HG02623 (cell line): ENCODE measurements at regions not wholly inside any gene's neighbourhood (a gene's known extent, or its start where the extent isn't known, plus 50 kb on each side); places are given as distances from the start of the nearest gene placed in this dataset.
"Not testable (repeated sequence)": the region's sequence is repeated elsewhere in the genome, so short reads cannot be mapped to it uniquely, and the experiment has no call there.

Source experiments
- ATAC-seq: cut with Tn5 transposase; IDR thresholded peaks from one replicate; pipeline ENCODE4 v1.9.1; 2021; ENCODE audit warnings: moderate library complexity; ENCODE audit not compliant: unreplicated experiment

DNA sequence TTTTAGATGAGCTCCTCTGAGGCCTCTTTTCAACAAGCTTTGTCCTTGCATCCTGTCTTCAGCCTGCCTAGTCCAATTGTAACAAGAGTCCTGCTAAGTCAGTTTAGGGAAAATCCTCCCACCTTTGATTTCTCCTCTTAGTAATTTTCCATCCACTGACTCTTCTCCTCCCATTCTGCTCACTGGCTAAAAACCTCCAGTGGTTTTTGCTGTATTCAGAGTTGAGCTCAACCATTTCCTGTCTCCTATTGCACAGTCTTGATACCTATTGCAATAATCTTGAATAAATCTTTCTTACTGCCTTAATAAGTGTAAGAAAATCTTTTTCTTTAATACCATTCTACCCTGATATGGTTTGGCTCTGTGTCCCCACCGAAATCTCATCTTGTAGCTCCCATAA lies 117.8 kb upstream of the ENPP6 start:
- ATAC-seq, result no peak

DNA sequence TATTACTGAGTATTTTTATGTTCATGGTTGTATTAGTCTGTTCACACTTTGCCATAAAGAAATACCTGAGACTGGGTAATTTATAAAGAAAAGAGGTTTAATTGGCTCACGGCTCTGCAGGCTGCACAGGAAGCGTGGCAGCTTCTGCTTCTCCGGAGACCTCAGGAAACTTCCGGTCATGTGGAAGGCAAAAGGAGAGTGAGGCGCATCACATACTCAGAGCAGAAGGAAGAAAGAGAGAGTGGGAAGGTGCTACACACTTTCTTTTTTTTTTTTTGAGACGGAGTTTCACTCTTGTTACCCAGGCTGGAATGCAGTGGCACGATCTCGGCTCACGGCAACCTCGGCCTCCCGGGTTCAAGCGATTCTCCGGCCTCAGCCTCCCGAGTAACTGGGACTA lies 115.8 kb upstream of the ENPP6 start:
- not testable (repeated sequence) for ATAC-seq

DNA sequence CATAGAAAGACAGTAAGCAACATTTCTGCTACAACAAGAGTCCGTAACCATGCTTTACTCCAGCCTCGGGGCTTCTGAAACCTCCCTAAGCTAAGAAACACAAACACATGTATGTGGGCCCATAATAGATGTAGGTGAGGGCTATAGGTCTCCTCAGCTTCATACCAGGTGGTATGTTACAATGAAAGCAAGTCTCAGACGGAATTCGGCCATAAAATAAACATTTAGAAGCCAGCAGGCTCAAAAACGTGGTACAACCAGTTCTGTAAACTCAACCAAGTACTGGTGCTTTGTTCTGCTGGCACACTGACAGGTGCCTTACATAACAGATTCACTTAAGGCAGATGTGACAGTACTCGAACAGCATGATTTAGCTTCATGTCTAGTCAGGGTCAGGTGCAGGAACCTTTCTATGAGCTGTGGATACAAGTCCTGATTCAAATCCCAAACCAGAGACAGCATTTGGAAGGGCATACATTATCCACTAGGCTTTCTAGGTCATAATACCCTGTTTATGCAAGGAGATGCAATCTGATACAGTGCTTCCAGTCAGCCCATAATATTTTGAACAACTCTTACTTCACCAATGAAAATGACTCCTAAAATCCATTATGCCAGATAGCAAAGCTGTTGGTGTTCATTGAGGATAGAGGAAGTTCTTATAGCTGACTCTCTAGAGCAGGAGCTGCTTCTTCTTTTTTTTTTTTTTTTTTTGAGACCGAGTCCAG lies 113.8 kb upstream of the ENPP6 start:
- ATAC-seq, result no peak

DNA sequence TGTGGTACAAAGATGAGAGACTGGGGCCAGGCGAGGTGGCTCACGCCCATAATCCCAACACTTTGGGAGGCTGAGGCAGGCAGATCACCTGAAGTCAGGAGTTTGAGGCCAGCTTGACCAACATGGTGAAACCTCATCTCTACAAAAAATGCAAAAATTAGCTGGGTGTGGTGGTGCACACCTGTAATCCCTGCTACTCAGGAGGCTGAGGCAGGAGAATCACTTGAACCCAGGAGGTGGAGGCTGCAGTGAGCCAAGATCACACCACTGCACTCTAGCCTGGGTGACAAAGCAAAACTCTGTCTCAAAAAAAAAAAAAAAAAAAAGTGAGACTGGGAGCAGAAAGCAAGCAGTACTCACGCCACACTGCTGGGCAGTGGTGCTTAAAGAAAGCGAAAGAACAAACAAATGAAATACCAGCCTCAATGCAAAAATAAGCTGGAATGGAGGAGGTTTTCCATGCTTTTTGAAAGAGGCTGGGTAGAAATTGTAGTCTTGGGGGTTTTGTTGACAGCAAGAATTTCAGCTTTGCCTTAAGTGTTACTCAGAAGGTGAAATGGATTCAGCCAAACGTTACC lies 112.9 kb upstream of the ENPP6 start:
- not testable (repeated sequence) for ATAC-seq

DNA sequence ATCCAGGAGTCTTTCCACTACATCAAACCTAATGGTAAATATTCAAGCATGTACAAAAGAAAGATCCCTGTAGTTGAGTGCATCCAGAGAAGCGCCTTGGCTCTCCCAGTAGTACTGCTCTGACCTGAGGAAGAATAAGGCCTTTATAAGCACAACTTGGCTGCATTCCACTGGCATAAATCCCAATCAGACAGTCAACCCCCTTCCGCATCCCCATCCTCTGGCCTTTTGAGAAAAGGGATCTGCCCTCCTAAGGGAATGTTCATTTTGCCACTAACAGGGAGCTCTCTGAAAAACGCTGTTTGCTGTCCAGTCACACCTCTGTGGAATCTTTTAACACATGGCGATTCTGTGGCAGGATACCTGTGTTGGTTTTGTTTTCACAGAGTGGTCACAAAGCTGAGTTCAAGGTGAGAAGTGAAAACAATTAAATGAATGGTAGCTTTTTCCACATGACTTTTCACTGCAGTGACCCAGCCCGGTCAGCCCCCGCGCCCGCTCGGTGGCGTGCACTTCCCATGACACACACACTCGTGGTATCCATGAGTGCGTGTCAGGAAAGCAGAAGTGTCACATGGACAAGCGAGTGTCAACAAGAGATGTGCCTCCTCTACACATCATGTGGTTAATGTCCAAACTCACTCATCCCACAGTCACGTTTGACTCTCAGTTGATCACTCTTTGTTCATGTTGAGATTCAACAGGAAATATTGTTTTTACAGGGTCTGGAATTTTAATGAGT lies 112.2 kb upstream of the ENPP6 start:
- ATAC-seq, result peak; percentile 48

DNA sequence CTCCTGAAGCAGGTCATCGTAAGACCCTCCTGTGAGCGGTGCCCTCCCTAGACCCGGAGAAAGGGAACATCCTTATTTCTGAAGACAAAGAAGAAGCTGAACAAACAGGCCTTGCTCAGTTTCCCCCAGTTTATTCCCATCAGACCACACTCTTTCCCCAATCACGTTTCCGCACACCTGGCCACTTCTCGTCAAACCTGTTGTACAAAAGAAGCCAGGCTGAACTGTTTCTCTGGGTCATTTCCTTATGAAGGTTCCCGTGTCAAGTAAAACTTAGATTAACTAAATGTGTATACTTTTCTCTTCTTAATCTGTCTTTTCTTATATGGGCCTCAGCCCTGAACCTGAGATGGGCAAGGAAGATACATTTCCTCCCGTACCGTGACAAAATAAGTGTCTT lies 111.6 kb upstream of the ENPP6 start:
- no peak for ATAC-seq

DNA sequence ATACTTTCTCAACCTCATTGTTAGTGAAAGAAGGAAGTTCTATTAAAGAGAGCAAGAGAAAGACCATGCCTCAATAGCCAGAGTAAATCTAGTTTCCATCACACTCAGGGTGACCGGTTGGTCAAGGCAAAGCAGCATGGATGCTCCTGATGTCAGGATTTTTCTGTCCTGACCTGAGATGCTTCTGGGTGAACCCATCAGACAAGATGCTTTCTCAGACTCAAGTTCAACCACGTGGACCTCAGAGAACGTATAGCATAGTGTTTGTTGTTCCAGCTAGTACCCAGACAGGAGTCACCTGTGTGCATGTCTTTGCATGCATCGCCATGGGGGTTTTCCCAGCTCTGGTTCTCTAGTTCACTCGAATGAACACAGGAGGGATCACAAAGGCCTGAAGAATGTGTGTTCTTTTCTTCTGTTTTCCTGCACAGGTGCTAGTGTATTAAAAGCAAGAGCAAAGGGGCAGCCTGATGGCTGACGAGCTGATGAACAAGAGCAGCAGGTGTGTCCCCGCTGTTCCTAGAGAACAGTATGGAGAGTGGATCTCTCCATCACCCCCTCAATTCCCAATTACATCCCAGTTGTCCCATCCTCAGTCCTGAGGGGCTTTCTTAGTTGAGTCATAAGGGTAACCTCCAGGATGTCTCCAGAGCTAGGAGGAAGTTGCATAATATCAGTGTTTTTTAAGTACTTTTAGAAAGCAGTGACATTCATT lies 110.5 kb upstream of the ENPP6 start:
- ATAC-seq, result peak; percentile 76

DNA sequence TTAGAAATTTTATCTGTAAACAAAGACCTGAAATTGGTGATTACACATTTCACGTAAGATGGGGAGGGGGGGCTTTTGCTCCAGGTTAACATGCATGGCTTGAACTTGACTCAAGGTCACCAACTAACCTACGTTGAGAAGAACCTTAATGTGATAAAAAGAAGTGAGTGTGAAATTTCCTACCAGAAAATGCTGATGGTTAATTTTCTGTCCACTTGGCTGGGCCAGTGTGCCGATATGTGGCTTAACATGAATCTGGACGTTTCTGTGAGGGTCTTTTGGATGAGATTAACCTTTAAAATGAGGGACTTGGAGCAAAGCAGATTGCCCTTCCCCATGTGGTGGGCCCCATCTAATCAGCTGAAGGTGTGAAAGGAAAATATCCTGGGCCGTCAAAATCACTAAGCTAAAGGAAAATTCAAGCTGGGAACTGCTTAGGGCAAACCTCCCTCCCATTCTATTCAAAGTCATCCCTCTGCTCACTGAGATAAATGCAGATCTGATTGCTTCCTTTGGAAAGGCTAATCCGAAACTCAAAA lies 107.3 kb upstream of the ENPP6 start:
- no peak for ATAC-seq

DNA sequence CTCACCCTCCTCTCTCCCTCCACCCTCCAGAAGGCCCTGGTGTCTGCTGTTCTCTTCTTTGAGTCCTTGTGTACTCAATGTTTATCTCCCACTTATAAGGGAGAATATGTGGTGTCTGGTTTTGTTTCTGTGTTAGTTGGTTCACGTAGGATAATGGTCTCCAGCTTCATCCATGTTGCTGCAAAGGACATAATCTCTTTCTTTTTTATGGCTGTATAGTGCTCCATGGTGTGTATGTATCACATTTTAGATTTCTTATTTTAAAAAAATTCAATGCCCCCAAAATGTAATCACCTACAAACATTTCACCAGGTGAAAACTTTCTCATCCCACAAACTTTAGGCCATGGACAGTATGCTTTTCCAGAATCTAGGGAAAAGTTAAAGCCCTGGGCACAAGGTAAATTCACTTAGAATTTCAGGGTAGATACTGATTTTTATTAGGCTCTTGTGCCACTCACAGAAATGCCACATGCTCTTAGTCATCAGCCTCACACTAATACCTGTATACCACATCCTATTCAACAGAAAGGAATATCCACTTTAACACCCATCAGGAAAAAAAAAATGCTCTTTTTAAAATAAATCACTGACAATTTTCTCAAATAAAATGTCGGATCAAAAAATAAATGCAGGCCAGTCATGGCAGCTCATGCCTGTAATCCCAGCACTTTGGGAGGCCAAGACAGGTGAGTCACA lies 104.8 kb upstream of the ENPP6 start:
- ATAC-seq, result no peak

DNA sequence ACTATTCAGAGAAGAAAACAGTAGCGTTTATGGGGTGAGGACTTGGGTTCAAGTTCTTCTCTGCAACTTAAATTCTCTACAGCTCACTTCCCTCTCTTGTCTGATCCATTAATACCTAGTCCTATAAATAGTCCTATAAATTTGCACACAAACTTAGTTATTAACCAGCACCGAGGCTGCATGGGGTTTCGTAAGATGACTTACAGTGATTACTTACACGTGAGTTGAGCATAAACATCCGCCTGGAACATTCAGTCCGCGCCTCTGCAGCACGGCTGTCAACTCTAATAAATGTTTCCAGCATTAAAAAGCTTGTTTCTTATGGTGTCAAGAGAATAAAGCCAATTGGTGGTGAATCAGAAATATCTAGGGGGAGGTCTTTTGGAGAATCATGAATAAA lies 103.0 kb upstream of the ENPP6 start:
- no peak for ATAC-seq

DNA sequence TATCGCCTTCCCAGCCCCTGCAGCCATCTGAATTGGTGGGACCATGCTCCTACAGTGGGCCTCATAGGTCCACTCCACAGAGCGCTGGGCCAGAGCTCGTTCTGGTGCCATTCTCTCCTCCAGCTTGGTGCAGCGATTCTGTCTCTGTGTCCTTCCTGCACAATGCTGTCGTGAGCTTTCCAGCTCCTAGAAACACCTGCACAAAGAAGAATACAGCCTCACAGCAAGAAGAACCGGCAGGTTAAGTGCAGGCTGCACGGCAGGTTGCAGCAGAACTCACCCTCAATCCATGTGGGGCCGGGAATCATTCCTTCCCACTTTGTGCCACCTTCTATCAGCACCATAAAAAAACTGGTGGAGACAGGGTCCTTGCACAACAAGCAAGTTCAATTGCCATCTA lies 101.2 kb upstream of the ENPP6 start:
- ATAC-seq, result no peak

DNA sequence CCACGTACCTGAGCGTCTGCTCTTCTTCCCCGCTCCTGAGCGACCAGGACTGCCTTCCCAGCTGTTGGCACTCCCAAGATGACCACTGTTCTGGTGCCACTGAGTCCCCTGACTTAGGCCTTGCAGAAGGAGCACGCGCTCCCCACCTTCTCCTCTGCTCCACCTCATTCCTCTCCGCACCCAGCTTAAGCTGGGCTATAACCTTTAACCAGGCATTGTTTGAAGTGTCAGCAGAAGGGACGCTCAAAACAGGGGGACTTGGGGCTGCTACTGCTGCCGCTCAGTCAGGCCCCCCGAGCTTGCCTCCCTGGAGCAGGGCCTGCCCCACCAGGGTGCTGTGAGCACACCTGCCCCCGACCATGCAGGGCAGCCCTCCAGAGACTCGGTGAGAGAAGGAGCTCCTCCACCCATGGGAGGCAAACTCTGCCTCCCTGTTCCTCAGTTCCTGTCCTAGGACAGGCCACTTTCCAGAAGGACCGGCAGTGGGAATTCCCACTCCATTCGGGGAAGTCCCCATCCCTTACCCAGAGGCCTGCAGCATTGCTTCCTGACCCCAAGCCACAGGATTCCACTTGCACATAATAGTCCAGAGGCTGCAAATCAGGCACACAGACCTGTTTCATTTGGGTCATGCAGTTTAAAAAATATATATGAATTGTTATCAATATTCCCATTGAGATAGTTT lies 99.7 kb upstream of the ENPP6 start:
- no peak for ATAC-seq

DNA sequence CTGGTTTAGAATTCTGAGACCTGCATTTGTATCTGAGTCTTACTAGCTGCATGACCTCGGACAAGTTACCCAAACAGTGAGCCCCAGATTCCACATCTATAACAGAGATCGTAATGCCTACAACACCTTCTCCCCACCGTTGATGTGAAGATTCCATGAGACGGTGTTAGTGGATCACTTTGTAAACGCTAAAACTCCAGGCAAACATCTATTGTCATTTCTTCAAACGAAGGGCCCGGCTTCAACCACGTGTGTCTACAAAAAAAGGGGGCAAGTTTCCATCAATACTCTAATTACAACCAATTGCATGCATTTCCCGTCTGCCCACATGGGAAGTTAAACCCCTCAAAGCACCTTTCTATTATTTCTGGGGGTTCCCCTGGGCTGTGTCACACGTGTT lies 99.1 kb upstream of the ENPP6 start:
- ATAC-seq, result no peak

DNA sequence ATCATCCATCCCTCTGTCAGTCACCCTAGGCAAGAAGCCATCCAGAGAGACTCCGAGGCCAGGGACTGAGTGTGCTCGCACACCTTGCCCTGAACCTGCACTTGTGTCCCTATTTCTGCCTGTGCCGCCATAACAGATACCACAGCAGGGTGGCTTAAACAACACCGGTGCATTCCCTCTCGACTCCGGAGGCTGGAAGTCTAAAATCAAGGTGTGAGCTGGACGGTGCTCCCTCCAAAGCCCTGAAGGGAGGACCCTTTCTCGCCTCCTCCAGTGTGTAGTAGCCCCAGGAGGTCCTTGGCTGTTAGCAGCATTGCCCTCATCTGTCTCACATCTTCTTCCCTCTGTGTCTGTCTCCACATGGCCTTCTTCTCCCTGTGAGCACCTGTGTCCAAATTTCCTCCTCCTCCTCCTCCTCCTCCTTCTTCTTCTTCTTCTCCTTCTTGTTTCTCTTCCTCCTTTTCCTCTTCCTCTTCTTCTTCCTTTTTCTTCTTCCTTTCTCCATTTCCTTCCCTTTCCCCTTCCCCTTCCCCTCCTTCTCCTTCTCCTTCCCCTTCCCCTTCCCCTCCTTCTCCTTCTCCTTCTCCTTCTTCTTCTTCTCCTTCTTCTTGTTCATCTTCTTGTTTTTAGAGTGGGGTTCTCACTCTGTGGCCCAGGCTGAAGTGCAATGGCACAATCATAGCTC lies 98.1 kb upstream of the ENPP6 start:
- no peak for ATAC-seq

DNA sequence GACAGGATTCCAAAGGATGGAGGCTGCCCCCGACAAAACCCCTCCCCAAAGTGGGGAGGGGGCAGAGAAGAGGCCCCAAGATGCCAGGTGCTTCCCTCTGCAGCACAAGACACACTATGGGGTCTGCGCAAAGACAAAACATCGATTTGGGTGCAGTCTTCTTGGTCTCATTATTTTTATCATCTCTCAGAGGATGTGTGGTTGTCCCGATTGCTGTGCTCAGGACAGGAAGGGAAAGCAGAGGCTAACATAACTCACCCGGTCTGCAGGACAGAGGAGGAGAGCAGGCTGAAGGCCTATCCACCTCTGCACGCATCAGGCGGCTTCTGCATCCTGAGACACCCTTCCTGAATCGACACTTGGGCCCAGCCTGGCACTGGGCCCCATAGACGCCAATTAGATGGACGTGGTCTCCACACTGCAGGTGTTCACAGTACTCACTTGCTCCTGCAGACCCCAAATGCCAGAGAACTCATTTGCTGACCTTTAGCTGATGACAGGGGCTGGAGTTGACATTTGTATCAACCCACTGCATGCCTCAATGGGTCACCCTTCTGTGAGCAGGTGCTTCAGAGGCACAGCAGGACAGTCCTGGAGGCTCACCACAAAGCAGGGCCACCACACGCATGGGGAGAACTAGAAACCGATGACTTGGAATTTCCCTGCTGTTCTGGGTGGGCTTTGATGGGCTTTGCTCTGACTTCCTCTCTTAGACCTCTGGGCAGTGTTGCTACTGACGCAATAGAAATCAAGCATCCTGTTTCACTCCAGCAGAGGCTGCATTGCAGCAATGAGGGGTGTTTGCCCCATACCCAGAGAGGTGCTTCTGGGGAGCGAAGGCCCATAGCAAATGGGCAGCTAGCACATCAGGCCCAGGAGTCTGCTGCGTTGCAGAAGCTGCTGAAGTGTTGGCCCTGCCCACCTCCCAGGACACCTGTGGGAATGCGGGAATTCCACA lies 96.3 kb upstream of the ENPP6 start:
- peak; percentile 67 for ATAC-seq

DNA sequence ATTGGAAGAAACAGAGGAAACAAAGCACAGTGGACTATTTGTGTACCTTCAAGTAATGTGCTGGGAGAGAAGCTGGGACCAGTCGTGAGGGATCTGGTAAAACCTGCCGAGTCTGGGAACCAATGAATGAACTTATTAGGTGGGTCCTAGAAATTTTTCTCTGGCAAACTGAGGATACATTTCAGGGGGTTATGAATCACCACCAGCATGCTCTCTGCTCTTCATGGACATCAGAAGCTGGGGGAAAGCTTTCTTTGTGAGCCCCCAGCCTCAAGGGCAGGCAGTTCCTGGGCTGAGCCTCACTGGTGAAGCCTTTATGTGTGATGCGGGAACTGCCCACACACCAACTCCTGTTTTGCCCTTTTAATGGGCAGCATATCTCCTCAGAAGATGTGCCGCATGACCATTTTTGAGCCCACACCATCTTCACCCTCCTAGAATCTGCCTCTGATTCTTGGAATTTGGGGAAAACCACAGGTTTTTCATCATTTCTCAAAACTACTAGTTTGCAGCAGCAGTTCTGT lies 95.4 kb upstream of the ENPP6 start:
- no peak for ATAC-seq

DNA sequence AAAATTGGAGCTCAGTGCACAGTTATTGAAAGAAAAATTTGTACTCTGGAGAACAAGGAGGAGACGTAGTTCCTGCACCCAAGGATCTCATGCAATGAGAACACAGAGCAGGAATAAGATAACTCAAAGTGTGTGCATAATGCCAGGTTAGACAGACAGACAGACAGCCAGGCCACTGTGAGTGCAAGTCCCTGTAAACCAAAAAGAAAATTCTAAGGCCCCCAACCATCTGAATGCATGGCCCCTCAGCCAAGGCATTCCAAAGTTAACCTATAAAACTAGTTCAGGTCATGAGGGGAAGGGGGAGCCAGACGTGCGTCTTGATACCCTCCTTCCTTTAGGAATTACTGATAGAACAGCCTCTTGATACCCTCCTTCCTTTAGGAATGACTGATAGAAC lies 94.5 kb upstream of the ENPP6 start:
- no peak for ATAC-seq
